HL-60 (cell line): ENCODE measurements at regions not wholly inside any gene's neighbourhood (a gene's known extent, or its start where the extent isn't known, plus 50 kb on each side); places are given as distances from the start of the nearest gene placed in this dataset.

Experiments used
- DNase-seq, 2 experiments: peaks; one replicate each; pipeline ENCODE4 v3.0.0-alpha.2; 2010 to 2020; ENCODE audit warnings: low read depth in 1 of 2, low spot score in 1 of 2
- H3K27ac ChIP-seq: fragments of 250-450 bp; sonication (Bioruptor Pico); replicated peaks from 2 replicates; pipeline ENCODE4 v1.5.1; 2020; ENCODE audit warnings: mild to moderate bottlenecking, moderate library complexity
- H3K27me3 ChIP-seq: fragments of 250-450 bp; sonication (Bioruptor Pico); 2 replicates; pipeline ENCODE4 v1.5.1; 2021; ENCODE audit warnings: mild to moderate bottlenecking, moderate library complexity; ENCODE audit not compliant: insufficient read depth, poor library complexity, severe bottlenecking
- H3K4me3 ChIP-seq: replicated peaks from 2 replicates; pipeline ENCODE4 v1.5.1; 2011; ENCODE audit warnings: mild to moderate bottlenecking, control low read depth, low read length; ENCODE audit not compliant: insufficient read depth
- CTCF ChIP-seq: IDR thresholded peaks from one replicate; pipeline ENCODE4 v1.5.1; 2011; ENCODE audit warnings: low read length, control low read depth, inconsistent platforms; ENCODE audit not compliant: insufficient read depth
- GABPA ChIP-seq: IDR thresholded peaks from 2 replicates; pipeline ENCODE4 v1.6.1; 2012; ENCODE audit warnings: low read depth
- POLR2AphosphoS5 ChIP-seq: IDR thresholded peaks from 2 replicates; pipeline ENCODE4 v1.6.1; 2012; ENCODE audit warnings: low read depth
- REST ChIP-seq: IDR thresholded peaks from 2 replicates; pipeline ENCODE4 v1.6.1; 2012; ENCODE audit warnings: low read depth; ENCODE audit not compliant: insufficient replicate concordance
- SPI1 ChIP-seq: IDR thresholded peaks from 2 replicates; pipeline ENCODE4 v1.6.1; 2012; ENCODE audit warnings: low read depth, mild to moderate bottlenecking, borderline replicate concordance

GRCh38 chr1:43049481-43049880, 90.8 kb upstream of the SLC2A1 start:
- Histone ChIP-seq H3K27ac (no peak overlapping the region), H3K4me3 (no peak overlapping the region), H3K27me3 (no peaks in the 10 kb centered on the region)
- TF ChIP-seq GABPA (no peak), POLR2AphosphoS5 (no peak), SPI1 (no peak), REST (no peak), CTCF (no peak)
- no peak for DNase-seq

GRCh38 chr1:43048601-43049011, 89.9 kb upstream of the SLC2A1 start:
- no peak for TF ChIP-seq REST
- no peak for TF ChIP-seq SPI1
- TF ChIP-seq GABPA, result no peak
- TF ChIP-seq POLR2AphosphoS5, result no peak
- no peak for TF ChIP-seq CTCF
- Histone ChIP-seq H3K27me3 (no peaks in the 10 kb centered on the region), H3K4me3 (no peak overlapping the region), H3K27ac (no peak overlapping the region)
- DNase-seq, result no peak

GRCh38 chr1:43047135-43047534, 88.5 kb upstream of the SLC2A1 start:
- DNase-seq, result no peak
- no peak overlapping the region for H3K4me3 ChIP-seq
- TF ChIP-seq GABPA, result no peak
- no peak for TF ChIP-seq REST
- TF ChIP-seq POLR2AphosphoS5, result no peak
- no peak for TF ChIP-seq CTCF
- TF ChIP-seq SPI1, result no peak
- H3K27ac ChIP-seq, result no peak overlapping the region
- no peaks in the 10 kb centered on the region for H3K27me3 ChIP-seq
